Natural killer cell treated with Interleukin-12 subunit alpha and Interleukin-12 subunit beta and Interleukin-15 and Interleukin-18, amount 100 ng/mL, for 72 hours (primary cell): ENCODE measurements at regions not wholly inside any gene's neighbourhood (a gene's known extent, or its start where the extent isn't known, plus 50 kb on each side); places are given as distances from the start of the nearest gene placed in this dataset.

Source experiments
- ATAC-seq, 2 donors: fragments of 150-1000 bp; cut with Tn5 transposase in 1 of 2; sonication (Bioruptor Pico), chemical (Tn5 transposase) in 1 of 2; 2 replicates each; pipeline ENCODE4 v1.10.0; 2021
- DNase-seq: peaks from one replicate; pipeline ENCODE4 v3.0.0; 2022; ENCODE audit warnings: low spot score
- H3K27ac Mint-ChIP-seq, 2 donors: 1 replicate in 1 of 2; 2 replicates in 1 of 2; pipeline ENCODE4 v1.8.0; 2022; ENCODE audit warnings: mixed read lengths in 2 of 2, mild to moderate bottlenecking in 1 of 2, moderate library complexity in 1 of 2
- H3K27me3 Mint-ChIP-seq, 2 donors: 1 replicate in 1 of 2; 2 replicates in 1 of 2; pipeline ENCODE4 v1.8.0; 2022; ENCODE audit warnings: mixed read lengths in 2 of 2
- H3K36me3 Mint-ChIP-seq: one replicate; pipeline ENCODE4 v1.8.0; 2022; ENCODE audit warnings: mixed read lengths
- H3K4me1 Mint-ChIP-seq, 2 donors: 1 replicate in 1 of 2; 2 replicates in 1 of 2; pipeline ENCODE4 v1.8.0; 2022; ENCODE audit warnings: low read depth in 2 of 2, mixed read lengths in 2 of 2, mild to moderate bottlenecking in 1 of 2
- H3K4me3 Mint-ChIP-seq: one replicate; pipeline ENCODE4 v1.8.0; 2022; ENCODE audit warnings: mixed read lengths
- H3K9me3 Mint-ChIP-seq: 2 replicates; pipeline ENCODE4 v1.8.0; 2022; ENCODE audit warnings: mixed read lengths

DNA sequence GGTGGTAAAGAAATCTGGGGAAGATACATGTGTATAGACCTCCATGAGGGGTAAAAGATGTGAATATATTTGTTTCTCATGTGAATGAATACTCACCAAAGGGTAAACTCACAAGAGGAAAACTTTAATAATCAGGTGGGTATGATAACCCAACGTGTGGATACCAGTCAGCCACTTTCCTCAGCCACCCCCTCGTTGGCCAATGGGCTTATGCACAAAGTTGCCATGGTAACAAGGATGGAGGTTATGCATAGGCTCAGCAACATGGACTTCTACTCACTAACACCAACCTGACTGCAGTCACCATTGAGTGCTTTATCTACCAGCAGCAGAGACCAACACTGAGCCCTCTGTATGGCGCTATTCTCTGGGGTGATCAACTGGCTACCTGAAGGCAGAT lies 424.4 kb downstream of the DUSP10 start:
- Mint-ChIP-seq H3K27me3 (peaks cover 22 to 35% of the 10 kb centered on the region in 2 donors), H3K27ac (no peak overlapping the region), H3K9me3 (no peaks in the 10 kb centered on the region), H3K4me3 (no peak overlapping the region), H3K4me1 (no peaks in the 10 kb centered on the region), H3K36me3 (no peaks in the 10 kb centered on the region)
- ATAC-seq (no peak), DNase-seq (no peak)

DNA sequence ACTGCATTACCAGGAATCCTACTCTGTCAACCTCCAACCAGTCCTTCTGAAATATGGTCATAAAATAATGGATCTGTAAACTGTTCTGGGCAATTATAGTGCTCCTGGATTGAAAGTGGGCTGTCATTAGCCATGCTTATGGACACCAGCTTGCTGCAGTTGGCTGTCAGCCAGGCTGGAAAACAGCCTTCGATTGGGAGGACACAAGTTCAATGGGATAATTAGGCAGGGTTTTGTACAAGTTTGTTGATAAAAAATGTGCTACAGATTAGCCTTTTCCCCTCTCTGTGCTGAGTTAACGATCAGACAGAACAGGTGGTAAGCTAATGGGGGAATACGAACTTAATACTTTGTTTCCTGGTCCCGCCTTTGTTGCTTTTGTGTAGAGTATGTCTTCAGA lies 413.9 kb downstream of the DUSP10 start:
- Mint-ChIP-seq H3K27ac (no peak overlapping the region), H3K9me3 (peaks cover 2% of the 10 kb centered on the region), H3K27me3 (peaks cover 17 to 23% of the 10 kb centered on the region in 2 donors), H3K36me3 (no peaks in the 10 kb centered on the region), H3K4me3 (no peak overlapping the region), H3K4me1 (no peaks in the 10 kb centered on the region)
- DNase-seq (no peak), ATAC-seq (no peak)

DNA sequence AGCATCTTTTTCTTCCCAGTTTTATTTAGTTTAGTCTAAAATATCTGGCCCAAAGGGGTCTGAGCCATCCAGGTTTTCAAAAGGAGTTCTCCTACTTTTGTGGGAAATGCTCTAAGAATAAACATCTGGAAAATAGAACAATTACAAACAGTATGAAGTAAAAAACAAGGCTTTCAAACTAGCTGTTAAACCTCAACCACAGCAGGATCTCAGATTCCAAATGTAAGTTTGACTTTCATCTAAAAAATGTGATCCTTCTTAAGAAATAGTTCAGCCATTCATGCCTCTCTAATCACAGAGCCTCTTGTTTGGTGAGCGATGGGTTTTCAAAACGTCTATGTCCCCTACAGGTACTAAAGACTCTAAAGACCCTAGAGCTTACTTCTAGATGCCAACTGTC lies 413.5 kb downstream of the DUSP10 start:
- Mint-ChIP-seq H3K27me3 (peaks cover 17 to 23% of the 10 kb centered on the region in 2 donors), H3K27ac (no peak overlapping the region), H3K36me3 (no peaks in the 10 kb centered on the region), H3K9me3 (peaks cover 2% of the 10 kb centered on the region), H3K4me1 (no peaks in the 10 kb centered on the region), H3K4me3 (no peak overlapping the region)
- ATAC-seq (no peak), DNase-seq (no peak)

GRCh38 chr1:221331273-221332183 lies 410.4 kb downstream of the DUSP10 start:
- H3K27me3 Mint-ChIP-seq = peaks cover 22 to 36% of the 10 kb centered on the region in 2 donors
- H3K9me3 Mint-ChIP-seq = peaks cover 5% of the 10 kb centered on the region
- DNase-seq (no peak), ATAC-seq (no peak)
- no peaks in the 10 kb centered on the region for H3K36me3 Mint-ChIP-seq
- H3K27ac Mint-ChIP-seq = no peak overlapping the region
- no peaks in the 10 kb centered on the region for H3K4me1 Mint-ChIP-seq
- no peak overlapping the region for H3K4me3 Mint-ChIP-seq

DNA sequence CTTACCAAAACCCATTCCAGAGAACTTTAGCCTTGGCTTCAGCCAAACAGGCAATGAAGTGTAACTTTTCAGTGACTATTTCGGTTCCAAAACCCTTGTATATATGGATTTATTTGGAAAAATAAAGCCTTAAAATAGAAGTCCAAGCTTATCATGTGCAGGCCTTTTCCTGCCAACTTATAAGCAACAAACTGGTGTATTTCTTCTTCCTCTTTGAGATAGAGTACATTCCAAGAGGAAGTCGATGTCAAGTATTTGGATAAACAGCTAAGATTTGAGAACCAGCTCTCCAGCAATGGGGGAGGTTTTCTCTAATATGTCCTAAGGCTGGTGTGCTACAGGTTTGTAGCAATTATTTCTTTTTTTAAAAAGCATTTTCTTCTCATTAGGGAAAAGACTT lies 407.8 kb downstream of the DUSP10 start:
- Mint-ChIP-seq H3K9me3 (peaks cover 3% of the 10 kb centered on the region), H3K36me3 (no peaks in the 10 kb centered on the region), H3K4me3 (no peak overlapping the region), H3K27ac (no peak overlapping the region), H3K4me1 (no peaks in the 10 kb centered on the region), H3K27me3 (peaks cover 15 to 25% of the 10 kb centered on the region in 2 donors)
- ATAC-seq (no peak), DNase-seq (no peak)

- Mint-ChIP-seq H3K9me3 (peaks cover 3% of the 10 kb centered on the region), H3K36me3 (no peaks in the 10 kb centered on the region), H3K4me1 (no peaks in the 10 kb centered on the region), H3K27me3 (peaks cover 19 to 28% of the 10 kb centered on the region in 2 donors), H3K27ac (no peak overlapping the region), H3K4me3 (no peak overlapping the region)
- no peak for ATAC-seq
- no peak for DNase-seq
Observed at GRCh38 chr1:221335161-221336101, 406.5 kb downstream of the DUSP10 start.

DNA sequence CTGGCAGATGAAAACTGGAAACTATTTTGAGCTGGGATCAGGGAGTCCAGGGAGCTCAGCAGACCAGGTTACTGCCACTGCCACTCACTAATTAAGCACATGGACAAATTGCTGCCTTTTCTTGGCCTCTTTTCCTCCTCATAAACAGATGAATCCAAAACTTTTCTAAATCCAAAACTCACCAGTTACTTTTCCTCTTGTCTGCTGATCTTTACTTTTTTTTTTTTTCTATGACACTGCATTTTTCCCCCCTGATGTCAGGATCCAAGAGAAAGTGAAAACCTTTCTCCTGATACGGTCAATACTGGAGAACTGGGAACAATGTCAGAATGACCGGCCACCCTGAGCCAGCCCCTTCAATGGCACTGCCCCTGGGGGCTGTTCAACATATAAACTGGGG lies 405.8 kb downstream of the DUSP10 start:
- no peaks in the 10 kb centered on the region for H3K36me3 Mint-ChIP-seq
- H3K27me3 Mint-ChIP-seq = peaks cover 19 to 28% of the 10 kb centered on the region in 2 donors
- peaks cover 3% of the 10 kb centered on the region for H3K9me3 Mint-ChIP-seq
- DNase-seq (no peak), ATAC-seq (no peak)
- H3K27ac Mint-ChIP-seq = no peak overlapping the region
- H3K4me3 Mint-ChIP-seq = no peak overlapping the region
- no peaks in the 10 kb centered on the region for H3K4me1 Mint-ChIP-seq

DNA sequence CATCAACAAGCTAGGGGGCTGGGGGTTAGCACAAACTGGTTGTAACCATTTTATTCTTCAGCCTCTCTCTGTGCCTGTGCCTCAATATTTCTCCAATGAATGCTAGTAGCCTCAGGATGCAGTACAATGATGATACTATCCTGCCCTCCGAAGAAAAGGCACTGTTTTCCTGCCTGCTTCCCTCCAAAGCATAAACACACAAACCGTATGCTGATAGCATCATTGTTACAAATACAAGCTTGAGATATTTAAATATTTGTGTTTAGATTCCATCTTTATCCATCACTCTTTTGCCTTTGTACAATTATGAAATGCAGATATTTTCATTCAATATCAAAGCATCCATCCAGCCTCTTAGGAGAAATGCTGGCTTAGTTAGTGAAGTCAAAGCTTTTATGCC lies 404.8 kb downstream of the DUSP10 start:
- H3K4me3 Mint-ChIP-seq = no peak overlapping the region
- ATAC-seq (no peak), DNase-seq (no peak)
- H3K27me3 Mint-ChIP-seq = peaks cover 19 to 28% of the 10 kb centered on the region in 2 donors
- no peak overlapping the region for H3K27ac Mint-ChIP-seq
- H3K4me1 Mint-ChIP-seq = no peaks in the 10 kb centered on the region
- peaks cover 3% of the 10 kb centered on the region for H3K9me3 Mint-ChIP-seq
- no peaks in the 10 kb centered on the region for H3K36me3 Mint-ChIP-seq

DNA sequence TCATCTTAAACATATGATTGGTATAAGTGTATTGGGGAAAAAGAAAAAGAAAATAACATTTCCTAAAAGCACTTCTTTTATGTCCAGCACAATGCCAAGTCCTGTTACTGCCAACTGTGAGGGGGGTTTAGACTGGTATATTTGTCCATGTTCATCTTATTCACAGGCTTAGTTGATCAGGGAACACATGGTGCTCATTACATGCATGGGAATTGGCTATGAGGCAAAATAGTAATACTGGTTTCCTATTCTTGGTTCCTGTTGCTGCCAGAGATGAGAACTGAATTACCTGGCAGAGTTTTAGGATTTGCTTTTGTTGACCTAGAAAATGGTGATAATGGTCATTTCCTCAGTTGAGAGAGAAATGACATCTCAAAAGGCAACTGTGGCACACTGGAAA lies 398.8 kb downstream of the DUSP10 start:
- Mint-ChIP-seq H3K27ac (no peak overlapping the region), H3K4me3 (no peak overlapping the region), H3K27me3 (peaks cover 14 to 23% of the 10 kb centered on the region in 2 donors), H3K9me3 (no peaks in the 10 kb centered on the region), H3K36me3 (no peaks in the 10 kb centered on the region), H3K4me1 (no peaks in the 10 kb centered on the region)
- DNase-seq (no peak), ATAC-seq (no peak)

GRCh38 chr1:221343607-221344006 lies 398.3 kb downstream of the DUSP10 start:
- no peak for ATAC-seq
- peaks cover 19 to 28% of the 10 kb centered on the region in 2 donors for H3K27me3 Mint-ChIP-seq
- H3K27ac Mint-ChIP-seq = no peak overlapping the region
- DNase-seq = no peak
- no peaks in the 10 kb centered on the region for H3K36me3 Mint-ChIP-seq
- H3K4me1 Mint-ChIP-seq = no peaks in the 10 kb centered on the region
- no peak overlapping the region for H3K4me3 Mint-ChIP-seq
- H3K9me3 Mint-ChIP-seq = no peaks in the 10 kb centered on the region

DNA sequence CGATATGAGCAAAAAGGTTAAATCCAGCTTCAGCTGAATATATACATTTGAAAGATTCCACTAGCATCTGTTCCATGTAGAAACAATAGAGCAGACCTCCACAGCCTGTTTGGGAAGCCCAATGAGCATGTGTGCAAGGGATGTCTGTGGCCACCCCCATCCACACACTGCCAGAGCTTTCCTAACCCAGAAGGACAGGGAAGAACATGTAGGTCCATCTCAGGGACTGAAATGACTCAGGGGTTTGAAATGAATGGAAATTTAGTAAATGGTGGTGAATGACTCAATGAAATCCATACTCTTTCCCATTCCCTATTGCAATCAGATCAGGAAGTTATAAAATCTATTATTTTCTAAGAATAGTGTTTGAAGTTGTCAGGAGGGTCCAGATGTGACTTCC lies 397.2 kb downstream of the DUSP10 start:
- Mint-ChIP-seq H3K4me3 (no peak overlapping the region), H3K27me3 (peaks cover 16 to 24% of the 10 kb centered on the region in 2 donors), H3K4me1 (no peaks in the 10 kb centered on the region), H3K27ac (no peak overlapping the region), H3K36me3 (no peaks in the 10 kb centered on the region), H3K9me3 (no peaks in the 10 kb centered on the region)
- ATAC-seq (no peak), DNase-seq (no peak)

- Mint-ChIP-seq H3K36me3 (no peaks in the 10 kb centered on the region), H3K9me3 (no peaks in the 10 kb centered on the region), H3K4me1 (no peaks in the 10 kb centered on the region), H3K27me3 (peaks cover 14 to 24% of the 10 kb centered on the region in 2 donors), H3K4me3 (no peak overlapping the region), H3K27ac (no peak overlapping the region)
- DNase-seq (no peak), ATAC-seq (no peak)
Observed at GRCh38 chr1:221347706-221348105, 394.2 kb downstream of the DUSP10 start.

DNA sequence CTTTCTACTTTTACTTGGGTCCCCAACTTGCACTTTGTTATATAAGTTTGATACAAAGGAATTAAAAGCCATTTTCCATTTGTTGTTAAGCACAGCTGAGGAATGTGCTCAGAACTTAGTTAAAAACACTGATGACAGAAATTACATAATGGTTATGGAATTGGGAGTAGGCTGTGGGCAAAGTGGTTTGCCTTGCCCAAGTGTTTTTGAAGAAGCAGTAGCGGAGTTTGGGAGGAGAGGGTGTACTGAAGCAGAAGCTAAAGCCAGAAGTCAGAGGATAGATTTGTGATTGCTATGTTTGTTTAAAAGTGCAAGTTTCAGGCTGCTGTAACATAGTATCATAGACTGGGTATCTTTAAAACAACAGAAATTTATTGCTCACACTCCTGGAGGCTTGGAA lies 391.8 kb downstream of the DUSP10 start:
- no peak overlapping the region for H3K27ac Mint-ChIP-seq

GRCh38 chr1:221356693-221357092 lies 385.2 kb downstream of the DUSP10 start:
- H3K4me3 Mint-ChIP-seq = no peak overlapping the region
- H3K36me3 Mint-ChIP-seq = peaks cover 5% of the 10 kb centered on the region
- no peaks in the 10 kb centered on the region for H3K4me1 Mint-ChIP-seq
- ATAC-seq (no peak), DNase-seq (no peak)
- no peaks in the 10 kb centered on the region for H3K9me3 Mint-ChIP-seq
- no peak overlapping the region for H3K27ac Mint-ChIP-seq
- H3K27me3 Mint-ChIP-seq = peaks cover 7 to 16% of the 10 kb centered on the region in 2 donors

More for the DNA sequence above, 391.8 kb downstream of the DUSP10 start:
- Mint-ChIP-seq H3K4me3 (no peak overlapping the region), H3K36me3 (no peaks in the 10 kb centered on the region), H3K27me3 (peaks cover 7 to 19% of the 10 kb centered on the region in 2 donors), H3K9me3 (no peaks in the 10 kb centered on the region), H3K4me1 (no peaks in the 10 kb centered on the region)
- DNase-seq (no peak), ATAC-seq (no peak)
